Mammary epithelial cell (primary cell): ENCODE measurements at regions not wholly inside any gene's neighbourhood (a gene's known extent, or its start where the extent isn't known, plus 50 kb on each side); places are given as distances from the start of the nearest gene placed in this dataset.

Experiments
- EZH2 ChIP-seq: IDR thresholded peaks from 2 replicates; pipeline ENCODE4 v1.6.1; 2012; ENCODE audit warnings: low read length, inconsistent platforms, borderline replicate concordance
- TF ChIP-seq, protein P1 (sequence below), 2 donors: IDR thresholded peaks in 1 of 2; conservative IDR thresholded peaks in 1 of 2; 2 replicates each; pipeline ENCODE4 v1.5.1; 2011 to 2012; ENCODE audit warnings: inconsistent platforms in 2 of 2, low read length in 2 of 2, mild to moderate bottlenecking in 2 of 2, control low read depth in 1 of 2, low read depth in 1 of 2; ENCODE audit not compliant: insufficient read depth in 1 of 2; ENCODE audit errors: extremely low read depth in 1 of 2

DNA sequence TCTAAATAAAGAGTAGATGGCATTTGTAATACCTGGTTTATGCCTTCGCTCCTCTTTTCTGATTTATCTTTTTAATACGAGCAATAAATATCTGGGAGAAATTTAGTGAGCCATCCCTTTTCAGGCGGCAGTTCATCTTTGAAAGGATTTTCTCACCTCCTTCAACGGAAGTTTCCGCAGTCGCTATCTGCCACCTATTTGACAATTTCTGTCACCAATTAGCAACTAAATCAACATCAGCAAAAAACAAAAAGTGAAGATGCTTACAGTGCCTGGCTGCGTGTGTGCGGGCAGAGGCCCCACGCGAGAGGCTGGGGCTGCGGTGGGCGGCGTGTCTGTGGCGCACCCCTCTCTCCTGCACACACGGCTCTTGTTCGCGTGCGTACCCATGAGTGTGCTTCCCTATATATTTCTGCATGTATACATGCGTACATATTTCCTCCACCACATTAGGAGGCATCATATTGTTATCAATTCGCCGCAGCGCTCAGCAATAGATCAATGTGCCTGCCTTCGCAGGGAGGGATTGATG lies 117.3 kb upstream of the BARHL2 start:
- TF ChIP-seq, protein P1, sequence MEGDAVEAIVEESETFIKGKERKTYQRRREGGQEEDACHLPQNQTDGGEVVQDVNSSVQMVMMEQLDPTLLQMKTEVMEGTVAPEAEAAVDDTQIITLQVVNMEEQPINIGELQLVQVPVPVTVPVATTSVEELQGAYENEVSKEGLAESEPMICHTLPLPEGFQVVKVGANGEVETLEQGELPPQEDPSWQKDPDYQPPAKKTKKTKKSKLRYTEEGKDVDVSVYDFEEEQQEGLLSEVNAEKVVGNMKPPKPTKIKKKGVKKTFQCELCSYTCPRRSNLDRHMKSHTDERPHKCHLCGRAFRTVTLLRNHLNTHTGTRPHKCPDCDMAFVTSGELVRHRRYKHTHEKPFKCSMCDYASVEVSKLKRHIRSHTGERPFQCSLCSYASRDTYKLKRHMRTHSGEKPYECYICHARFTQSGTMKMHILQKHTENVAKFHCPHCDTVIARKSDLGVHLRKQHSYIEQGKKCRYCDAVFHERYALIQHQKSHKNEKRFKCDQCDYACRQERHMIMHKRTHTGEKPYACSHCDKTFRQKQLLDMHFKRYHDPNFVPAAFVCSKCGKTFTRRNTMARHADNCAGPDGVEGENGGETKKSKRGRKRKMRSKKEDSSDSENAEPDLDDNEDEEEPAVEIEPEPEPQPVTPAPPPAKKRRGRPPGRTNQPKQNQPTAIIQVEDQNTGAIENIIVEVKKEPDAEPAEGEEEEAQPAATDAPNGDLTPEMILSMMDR (conservative IDR thresholded peaks at IDR 0.05 in 1 of 2, IDR thresholded peaks at IDR 0.05 in 1 of 2; ENCODE audit: extremely low read depth in 1 of 2, insufficient read depth in 1 of 2, low read depth in 1 of 2, low read length in 2 of 2) = no peak
- no peak for TF ChIP-seq EZH2
